GM12864 (cell line): ENCODE measurements at regions not wholly inside any gene's neighbourhood (a gene's known extent, or its start where the extent isn't known, plus 50 kb on each side); places are given as distances from the start of the nearest gene placed in this dataset.

Experiments
- DNase-seq: peaks from one replicate; pipeline ENCODE4 v3.0.0-alpha.2; 2011; ENCODE audit warnings: low read depth
- H3K4me3 ChIP-seq: 2 replicates; pipeline ENCODE4 v1.5.1; 2011; ENCODE audit warnings: mild to moderate bottlenecking, low read depth, low read length, control low read depth
- CTCF ChIP-seq: IDR thresholded peaks from 2 replicates; pipeline ENCODE4 v1.5.1; 2011; ENCODE audit warnings: low read depth, mild to moderate bottlenecking, moderate library complexity, low read length, control low read depth, inconsistent platforms; ENCODE audit errors: missing control alignments

GRCh38 chr14:100409003-100409360 is 85.8 kb downstream of the SLC25A47 start:
- H3K4me3 ChIP-seq = no peak overlapping the region
- no peak for DNase-seq
- no peak for TF ChIP-seq CTCF

GRCh38 chr14:100409651-100410050 is 86.5 kb downstream of the SLC25A47 start:
- TF ChIP-seq CTCF = no peak
- DNase-seq = no peak
- no peak overlapping the region for H3K4me3 ChIP-seq

- DNase-seq = no peak
- no peak overlapping the region for H3K4me3 ChIP-seq
- no peak for TF ChIP-seq CTCF
These were observed 87.0 kb downstream of the SLC25A47 start for GRCh38 chr14:100410056-100410565.

- DNase-seq = no peak
- no peak for TF ChIP-seq CTCF
- H3K4me3 ChIP-seq = no peak overlapping the region
These were observed 90.6 kb downstream of the SLC25A47 start for GRCh38 chr14:100413699-100414098.

GRCh38 chr14:100415226-100415625 is 92.1 kb downstream of the SLC25A47 start:
- H3K4me3 ChIP-seq = no peak overlapping the region
- TF ChIP-seq CTCF = no peak
- DNase-seq = no peak

GRCh38 chr14:100416081-100416680 is 93.0 kb downstream of the SLC25A47 start:
- no peak for TF ChIP-seq CTCF
- no peak for DNase-seq
- no peak overlapping the region for H3K4me3 ChIP-seq
